ENCODE measurements at regions not wholly inside any gene's neighbourhood (a gene's known extent, or its start where the extent isn't known, plus 50 kb on each side); places are given as distances from the start of the nearest gene placed in this dataset.
"Not testable (repeated sequence)": the region's sequence is repeated elsewhere in the genome, so short reads cannot be mapped to it uniquely, and the experiment has no call there.

DNA sequence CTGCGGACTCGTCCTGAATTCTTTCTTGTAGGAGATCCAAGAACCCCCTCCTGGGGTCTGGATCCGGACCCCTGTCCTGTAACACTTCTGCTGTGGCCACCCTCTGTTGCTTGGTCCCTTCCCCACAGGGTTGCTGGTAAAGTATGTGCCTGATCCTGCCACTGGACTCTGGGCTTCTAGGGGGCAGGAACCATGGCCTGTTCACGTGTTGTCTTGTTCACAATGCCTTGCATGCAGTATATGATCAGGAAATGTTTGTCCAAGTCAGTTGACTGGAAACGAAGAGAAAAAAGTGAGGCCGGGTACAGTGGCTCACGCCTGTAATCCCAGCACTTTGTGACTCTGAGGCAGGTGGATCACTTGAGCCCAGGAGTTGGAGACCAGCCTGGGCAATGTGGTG lies 139.3 kb upstream of the ALDH1B1 start:
- DNase-seq, result peak; percentile 11

DNA sequence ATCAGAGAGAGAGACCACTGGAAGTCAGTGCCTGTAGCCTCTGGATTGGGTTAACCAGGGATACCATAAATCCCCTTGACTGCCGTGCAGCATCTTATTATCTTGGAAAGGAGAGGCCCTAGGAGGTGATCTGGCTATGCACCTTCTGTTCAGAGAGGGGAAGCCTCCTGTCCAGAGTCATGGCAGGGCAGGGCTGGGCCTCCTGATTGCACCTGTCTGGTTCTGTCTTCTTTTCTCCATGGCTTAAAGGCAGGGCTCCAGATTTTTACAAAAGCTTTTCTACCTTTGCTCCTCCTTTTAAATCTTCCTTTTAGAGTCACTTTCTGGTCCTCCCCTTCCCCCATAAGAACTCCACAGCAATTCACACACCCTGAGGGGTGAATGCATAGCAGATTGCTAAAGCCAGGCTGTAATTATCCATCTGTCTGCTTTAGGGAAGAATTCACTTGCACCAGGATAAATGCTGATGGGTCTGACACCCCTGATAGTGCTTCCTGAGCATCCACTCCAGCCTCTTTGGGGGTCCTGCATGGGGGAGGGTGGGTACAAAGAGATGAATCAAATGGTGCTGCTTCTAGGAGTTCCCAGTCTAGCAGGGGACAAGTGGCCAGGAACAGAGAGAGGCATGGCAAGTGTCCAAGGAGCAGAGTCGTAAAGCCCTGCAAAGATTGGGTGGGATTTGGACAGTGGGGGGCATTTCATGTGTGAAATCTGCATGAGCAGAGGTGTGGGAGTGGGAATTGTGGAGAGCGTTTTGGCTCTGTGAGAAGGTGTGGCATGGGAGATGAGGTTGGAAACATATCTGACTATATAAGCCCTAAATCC lies 141.3 kb upstream of the ALDH1B1 start:
- peak; percentile 11 for DNase-seq

DNA sequence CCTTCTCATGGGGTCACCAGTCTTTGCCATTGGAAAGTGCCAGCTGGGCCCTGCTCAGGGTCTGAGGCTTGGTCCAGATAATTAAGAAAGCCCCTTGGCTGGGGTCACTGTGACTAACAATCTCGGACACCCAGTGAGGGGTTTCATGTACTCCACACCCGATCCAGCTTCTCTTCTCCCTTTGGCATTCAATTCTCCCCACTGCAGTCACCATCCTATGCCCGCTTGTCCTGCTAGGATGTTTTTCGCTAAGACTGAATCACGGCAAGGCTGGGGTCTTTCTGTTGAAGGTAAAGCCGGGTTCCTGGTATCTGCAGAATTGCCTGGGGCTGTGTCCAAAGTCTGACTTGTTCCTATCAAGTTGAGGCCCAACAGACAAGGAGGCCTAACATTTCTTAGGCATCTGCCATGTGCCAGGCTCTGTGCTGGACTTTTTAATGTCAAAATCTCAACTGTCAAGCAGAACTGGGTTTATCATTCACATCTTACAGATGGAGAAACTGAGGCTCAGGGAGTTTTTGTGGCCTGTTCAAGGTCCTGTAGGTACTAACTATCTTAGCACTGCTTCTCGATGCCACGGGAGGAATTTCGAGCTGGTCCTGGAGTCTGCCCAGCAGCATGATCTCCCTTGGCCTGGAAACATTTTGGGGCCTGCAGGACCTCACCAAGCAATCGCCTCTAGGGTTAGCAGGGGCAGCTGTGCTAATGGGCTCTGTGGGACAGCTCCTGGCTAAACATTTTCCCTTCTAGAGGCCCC lies 142.0 kb upstream of the ALDH1B1 start:
- peak; percentile 21 for DNase-seq

DNA sequence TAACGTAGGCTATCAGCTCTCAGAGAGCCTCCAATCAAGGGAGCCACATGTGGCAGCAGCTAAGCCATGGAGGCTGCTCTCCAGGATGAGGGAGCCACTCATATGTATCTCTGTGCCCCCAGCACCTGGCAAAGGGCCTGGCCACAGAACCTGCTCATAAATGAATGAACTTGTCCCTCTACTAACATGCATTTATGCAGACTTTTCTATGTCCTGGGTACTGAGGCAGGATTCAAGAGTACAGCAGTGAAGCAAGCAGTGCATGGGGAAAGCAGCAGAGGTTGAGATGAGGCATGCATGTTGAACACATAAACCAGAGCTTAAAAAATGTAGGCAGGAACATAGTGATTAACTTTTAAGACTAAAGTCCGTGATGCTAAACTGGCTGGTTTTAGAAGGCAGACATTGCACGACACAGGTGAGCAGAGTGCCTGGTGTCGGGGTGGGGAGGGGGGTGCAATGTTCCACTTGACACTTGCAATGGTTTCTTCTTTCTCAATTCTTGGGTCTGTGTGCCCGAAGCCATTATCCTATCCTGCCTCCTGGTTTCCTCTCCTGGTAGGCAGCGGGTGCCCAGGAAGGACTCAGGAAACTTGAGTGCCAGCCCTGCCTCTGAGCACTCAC lies 142.8 kb upstream of the ALDH1B1 start:
- peak; percentile 21 for DNase-seq

DNA sequence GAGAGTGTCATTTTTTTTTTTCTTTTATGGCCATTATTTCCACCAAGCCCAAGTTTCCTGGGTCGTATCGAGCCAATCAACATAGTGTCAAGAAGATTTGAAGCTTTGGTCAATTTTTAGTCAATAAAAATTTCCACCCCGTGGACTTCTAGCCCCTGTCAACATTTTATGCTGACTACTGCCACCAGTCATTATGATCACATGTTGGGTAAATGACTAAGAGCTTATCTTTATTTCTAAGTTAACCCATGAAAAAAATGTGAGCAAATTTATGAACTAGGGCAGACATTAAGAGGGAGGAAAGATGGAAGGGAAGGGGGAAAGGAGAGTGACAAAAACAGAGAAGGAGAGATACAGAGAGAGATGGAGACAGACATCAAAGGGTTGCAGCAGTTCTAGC lies 143.5 kb upstream of the ALDH1B1 start:
- no peak for DNase-seq

DNA sequence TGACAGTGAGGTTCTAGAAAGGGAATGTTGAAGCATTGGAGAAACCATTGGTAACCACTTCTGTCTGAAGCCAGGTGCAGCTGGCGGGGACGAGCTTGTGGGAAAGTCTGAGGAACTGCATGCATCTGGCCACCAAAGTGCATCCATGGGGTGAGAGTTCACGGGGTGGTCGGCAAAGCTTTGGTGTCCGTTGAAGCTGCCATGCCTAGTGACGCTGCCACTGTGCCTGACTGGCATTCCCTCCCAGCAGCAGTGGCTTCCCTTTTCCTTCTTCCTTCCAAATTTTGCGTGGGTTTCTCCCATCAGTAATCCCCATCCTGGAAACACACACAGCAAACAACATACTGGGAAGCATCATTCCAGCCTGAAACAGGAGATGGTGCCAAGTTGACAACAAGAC lies 145.7 kb upstream of the ALDH1B1 start:
- DNase-seq, result peak; percentile 9

DNA sequence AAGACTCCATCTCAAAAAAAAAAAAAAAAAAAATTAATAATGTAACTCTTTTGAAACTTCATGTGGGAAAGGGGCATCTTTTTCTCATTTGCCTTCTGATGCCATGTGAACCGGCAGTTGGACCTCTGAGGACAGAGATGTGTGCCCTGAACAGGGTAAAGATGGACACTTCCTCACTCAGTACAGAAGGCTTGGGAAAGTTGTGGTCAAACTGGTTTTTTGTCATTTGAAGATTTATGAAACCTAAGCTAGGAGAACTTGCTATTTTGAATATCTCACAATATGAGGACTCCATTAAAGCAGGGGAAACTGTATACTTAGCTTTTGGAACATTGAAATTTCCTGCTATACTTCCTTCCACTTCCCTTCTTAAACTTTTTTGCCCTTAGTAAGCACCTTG lies 147.5 kb upstream of the ALDH1B1 start:
- DNase-seq, result no peak

DNA sequence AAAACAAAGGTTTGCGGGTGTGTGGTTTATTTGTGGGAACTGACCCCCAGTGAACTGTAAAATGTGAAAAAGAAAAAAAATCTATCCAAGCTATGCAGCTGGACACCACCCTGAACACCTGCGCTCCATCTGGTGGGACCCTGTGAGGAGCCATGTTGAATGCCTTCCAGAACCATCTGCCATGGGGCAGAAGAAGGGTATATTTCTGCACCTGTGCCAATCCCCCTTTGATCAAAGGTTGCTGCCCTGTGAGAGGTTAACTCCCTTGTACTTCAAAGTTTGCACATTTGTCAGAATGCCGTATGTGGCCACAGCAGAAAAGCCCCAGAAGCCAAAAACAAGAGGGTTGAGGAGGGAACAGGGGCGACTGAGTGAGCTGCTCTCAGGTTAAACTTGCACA lies 148.5 kb upstream of the ALDH1B1 start:
- peak; percentile 24 for DNase-seq

DNA sequence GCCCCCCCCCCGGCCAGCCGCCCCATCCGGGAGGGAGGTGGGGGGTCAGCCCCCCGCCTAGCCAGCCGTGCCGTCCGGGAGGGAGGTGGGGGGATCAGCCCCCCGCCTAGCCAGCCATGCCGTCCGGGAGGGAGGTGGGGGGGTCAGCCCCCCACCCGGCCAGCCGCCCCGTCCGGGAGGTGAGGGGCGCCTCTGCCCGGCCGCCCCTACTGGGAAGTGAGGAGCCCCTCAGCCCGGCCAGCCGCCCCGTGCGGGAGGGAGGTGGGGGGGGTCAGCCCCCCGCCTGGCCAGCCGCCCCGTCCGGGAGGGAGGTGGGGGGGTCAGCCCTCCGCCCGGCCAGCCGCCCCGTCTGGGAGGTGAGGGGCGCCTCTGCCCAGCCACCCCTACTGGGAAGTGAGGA lies 150.4 kb upstream of the ALDH1B1 start:
- DNase-seq, result not testable (repeated sequence)

DNA sequence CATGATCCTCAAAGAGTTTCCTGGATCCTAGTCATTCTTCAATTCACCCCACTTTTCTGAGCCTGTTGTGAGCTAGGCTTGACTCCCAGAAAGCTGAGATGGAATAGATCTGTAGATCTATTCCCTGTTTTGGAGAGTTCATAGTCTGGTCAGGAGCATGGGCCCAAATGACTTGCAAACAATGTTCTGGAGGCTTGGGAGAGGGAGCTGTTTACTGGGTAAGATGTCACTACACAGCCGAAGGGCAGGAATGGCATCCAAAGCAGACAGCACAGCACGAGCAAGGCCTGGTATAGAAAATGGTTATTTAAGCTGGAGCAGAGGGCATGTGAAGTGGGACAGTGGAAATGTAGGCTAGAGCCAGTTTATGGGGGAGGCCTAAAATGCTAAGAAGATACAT lies 152.5 kb upstream of the ALDH1B1 start:
- peak; percentile 37 for DNase-seq

DNA sequence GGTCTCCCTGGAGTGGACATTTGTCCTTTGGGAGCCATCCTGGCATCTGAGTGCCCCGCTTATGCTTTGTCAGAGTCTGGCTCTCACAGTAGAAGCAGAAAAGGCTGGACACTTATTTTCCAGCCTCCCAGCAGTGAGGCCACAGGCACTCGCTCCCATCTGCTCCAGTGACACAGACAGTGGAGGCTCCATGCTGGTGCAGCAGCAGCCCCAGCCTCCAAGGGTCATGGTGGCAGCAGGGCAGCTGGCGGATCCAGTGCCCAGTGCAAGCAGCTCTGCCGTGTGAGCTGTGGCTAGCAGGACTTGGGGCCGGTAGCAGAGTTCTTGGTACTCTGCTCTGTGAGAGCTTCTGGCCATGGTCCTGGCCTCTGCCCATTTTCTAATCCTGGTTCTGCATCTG lies 157.3 kb upstream of the ALDH1B1 start:
- peak; percentile 26 for DNase-seq

DNA sequence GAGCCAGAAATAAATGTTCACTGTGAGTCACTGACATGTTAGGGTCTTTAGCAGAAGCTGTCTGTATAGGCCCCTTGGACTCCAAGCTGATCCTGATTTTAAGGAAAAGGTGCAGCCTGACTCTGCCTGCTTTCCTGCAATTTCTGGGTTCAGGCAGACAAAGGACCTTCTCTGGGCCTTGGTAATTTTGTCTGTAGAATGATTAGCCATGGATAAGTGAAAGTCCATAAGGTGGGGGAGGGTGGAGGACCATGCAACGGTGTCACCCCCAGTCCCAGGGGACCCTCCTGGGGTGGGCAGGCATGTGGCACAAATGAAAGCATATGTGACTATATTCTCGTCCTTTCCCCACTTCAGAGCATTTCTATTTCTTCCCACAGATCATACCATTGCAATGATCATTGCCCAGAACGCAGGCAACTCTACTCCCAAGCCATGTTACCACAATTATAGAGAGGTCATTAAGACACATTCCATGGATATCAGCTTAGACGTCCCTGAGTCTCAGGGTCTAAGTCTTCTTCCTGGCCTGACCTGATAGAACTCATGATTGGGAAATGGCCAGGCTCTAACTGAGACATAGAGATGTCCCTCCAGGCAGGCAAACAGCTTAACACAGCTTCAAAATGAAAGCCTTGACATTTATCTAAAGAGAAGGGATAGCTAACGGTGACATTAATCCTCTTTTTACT lies 157.9 kb upstream of the ALDH1B1 start:
- DNase-seq, result peak; percentile 13

DNA sequence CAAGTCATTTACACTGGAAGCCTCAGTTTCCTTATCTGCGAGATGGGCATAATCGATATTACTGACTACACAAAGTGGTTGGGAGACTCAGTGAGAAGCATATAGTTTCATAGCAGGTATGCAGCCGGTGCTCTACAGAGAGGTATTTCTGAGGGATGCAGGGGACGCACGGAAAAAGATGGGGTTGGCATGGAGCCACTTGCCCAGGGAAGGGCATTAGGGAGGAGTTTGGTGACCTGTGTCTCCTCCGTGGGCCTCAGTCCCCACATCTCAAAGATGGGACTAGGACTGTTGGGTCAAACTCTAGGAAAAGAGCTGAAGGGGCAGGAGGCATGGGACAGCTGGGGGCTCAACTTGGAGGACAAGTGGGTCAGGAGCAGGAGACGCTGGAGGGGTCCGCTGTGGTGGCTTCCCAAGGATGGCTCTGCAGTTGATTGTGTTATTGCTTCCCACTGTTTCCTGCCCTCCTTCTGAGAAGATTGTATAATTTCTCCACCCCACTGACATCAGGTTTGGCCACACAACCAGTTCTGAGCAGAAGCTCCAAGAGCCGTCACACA lies 158.6 kb upstream of the ALDH1B1 start:
- DNase-seq, result peak; percentile 9

DNA sequence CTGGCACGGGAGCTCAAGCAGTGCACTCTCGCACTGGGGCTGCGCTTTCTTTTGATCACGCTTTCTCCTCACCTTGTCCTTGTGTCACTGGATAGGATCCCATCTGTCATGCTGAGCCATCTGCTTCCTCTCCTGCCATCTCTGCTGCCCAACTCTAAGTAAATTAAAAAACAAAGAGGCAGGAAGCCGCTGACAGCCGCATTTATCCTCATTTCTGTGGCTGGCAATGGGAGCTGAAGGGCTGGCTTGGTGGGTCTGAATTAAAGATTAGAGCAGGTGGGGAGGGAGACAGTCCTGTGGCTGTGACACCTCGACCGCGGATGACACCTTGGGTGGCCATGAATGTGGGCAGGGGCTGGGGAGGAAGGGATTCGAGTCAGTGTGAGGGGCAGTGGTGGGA lies 159.2 kb upstream of the ALDH1B1 start:
- DNase-seq, result no peak

DNA sequence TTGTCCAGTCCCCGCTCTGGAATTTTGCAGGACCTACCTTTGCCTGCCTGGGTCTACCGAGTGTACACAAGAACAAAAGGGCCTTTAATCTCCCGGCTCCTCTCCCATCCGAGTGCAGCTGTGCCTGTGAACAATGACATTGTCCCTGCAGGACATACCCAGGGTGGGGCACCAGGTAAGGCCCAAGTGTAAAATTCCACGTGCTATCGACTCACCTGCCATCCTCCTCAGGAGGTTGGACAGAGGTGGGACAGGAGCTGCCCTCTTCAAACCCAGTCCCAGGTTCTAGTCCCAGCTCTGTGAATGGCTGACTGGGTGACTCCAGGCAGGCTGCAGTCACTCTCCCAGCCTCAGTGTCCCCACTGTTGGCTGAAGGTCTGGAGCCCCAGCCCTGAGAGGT lies 159.6 kb upstream of the ALDH1B1 start:
- peak; percentile 19 for DNase-seq

DNA sequence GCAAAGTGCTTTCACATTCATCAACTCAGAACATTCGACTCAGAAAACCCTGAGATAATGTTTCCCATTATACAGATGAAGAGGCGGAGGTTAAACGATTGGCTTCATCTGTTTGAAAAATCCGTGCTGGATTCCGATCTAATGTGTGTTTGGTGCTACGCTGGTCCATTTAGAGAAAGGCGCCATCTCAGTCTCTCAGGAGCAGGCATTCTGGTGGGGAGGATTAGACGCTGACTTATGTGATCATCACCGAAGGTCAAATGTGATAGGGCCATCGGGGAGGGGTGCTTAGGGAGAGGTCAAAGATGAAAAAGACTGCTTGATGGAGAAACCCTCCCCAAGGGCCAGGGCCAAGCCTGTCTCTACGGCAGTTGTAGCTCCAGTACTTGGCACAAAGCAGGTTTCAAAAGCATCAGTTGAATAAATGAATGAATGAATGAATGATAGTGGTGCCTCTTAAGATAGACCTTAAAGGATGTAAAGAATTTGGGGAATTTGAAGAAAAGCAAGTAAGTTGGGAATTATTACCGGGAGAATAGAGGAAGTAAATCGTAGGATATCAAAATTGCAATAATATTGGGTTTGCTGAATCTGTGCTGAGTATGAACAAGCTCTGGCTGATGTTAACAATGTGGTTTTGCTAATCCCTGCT lies 160.6 kb upstream of the SHB start:
- no peak for DNase-seq

DNA sequence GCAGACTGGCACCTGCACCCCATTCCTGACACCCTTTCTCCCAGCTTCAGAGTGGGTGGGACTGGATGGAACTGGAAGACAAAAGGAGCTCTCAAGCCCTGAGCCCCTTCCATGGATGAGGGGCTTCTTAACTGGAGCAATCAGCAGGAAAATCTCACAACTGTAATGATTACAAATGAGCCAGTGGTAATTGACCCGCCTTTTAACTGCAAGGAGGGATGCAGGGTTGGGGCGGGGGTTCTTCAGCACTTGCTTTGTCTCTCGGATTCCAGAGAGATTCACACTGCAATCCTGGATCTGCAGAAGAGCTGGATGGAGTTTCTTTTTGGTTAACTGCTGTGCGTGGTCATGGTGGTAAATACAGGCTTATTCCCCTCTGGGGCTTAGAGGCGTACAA lies 160.1 kb upstream of the SHB start:
- no peak for DNase-seq

DNA sequence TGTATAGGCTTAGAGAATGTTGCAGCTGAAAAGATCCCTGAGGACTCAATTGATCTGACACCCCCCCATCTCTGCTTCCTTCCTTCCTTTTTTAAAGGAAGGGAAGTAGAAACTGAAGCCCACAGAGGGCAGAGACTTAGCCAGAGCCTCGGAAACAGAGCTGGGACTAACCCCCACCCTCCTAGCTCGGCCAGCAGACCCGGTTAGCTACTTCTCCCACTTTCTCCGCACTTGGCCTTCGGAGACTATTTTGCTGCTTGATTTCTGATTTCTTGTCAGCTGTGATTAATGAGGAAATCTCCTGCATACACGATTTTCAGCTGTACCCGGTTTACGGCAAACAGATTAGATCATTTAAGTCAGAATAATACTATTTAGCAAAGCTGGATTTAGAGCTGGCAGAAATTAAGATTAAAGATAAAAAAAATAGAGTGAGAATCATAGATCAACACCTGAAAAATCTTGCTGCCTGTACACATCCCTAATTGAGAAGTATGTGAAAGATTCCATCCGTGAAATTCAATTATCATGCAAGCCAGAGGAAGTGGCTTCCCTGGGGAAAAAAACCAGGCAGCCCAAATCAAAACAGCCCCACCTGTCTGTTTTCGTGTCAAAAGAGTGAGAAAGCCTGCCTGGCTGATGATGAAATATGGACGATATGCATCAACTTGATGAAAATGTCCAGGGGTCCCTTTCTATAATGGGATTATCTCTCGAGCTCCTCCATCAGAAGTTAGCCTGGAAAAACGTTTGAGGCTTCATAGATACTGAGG lies 159.5 kb upstream of the SHB start:
- no peak for DNase-seq

DNA sequence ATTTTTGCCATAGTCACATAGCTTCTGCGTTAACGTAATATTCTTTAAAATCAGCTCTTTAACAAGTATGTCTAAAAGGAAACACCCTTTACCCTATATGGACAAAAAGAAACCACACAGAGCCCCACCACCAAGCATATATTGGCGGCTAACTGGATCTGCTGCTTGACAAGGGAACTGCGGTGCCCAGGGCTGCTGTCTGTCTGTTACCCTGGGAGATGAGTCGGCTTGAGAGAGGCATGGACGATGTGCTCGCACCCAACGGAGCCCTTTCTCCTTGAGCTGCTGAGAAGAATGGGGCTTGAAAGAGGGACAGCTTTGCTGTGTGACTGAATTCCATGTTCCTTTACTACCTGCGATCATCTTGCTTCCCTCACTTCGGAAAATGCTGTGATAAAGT lies 158.6 kb upstream of the SHB start:
- no peak for DNase-seq

DNA sequence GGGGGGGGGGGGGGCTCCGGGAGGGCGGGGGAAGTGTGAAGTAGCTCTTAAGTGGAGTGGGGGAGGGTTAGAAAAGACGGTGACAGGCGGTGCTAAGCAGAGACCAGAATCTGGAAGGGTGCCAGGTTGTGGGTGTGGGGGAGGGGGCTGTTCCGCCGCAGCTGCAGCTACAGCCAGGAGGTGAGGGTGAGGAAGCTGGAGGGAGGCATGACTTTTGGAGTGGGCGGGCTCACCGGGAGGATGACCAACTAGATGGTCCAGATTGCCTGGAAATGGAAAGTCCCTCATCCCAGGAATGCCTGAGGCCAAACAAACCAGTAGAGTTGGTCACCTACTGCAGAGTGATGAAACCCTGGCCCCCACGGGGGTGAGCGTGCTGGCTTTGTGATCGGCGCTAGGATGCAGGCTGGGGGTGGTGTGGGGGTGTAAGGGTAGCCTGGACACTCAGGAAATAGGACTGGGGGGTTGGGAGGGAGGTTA lies 158.1 kb upstream of the SHB start:
- DNase-seq, result peak; percentile 75

DNA sequence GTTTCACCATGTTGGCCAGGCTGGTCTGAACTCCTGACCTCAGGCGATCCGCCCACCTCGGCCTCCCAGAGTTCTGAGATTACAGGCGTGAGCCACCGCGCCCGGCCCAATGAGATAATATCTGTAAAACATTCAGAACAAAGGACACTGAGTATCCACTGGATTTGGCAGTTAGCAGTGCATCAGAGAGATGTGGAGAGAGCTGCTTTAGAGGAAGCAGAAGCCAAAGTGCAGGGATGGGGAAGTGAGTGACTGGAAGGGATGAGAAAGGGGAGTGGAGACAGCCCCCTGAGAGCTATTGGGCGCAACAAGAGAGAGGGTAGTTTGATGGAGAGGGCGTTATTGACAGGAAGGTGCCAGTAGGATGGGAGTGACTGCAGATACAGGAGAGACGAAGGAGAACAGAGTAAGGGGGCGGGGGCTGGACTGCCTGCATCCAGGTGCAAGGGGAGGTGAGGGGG lies 157.5 kb upstream of the SHB start:
- peak; percentile 53 for DNase-seq
